GM23338 (cell line): ENCODE measurements at regions not wholly inside any gene's neighbourhood (a gene's known extent, or its start where the extent isn't known, plus 50 kb on each side); places are given as distances from the start of the nearest gene placed in this dataset.

Experiments used
- ATAC-seq: fragments of 200-7000 bp; cut with Tn5 transposase; 3 replicates; pipeline ENCODE4 v1.9.1; 2020
- DNase-seq: peaks from one replicate; pipeline ENCODE4 v3.0.0-alpha.2; 2015; ENCODE audit warnings: low spot score
- H2AFZ ChIP-seq: fragments of 200-600 bp; sonication (generic); 2 replicates; pipeline ENCODE4 v1.8.0; 2016; ENCODE audit warnings: antibody characterized with exemption, mild to moderate bottlenecking, moderate library complexity
- H3F3A ChIP-seq: fragments of 200-600 bp; sonication (generic); replicated peaks from 2 replicates; pipeline ENCODE4 v1.8.0; 2017; ENCODE audit warnings: antibody characterized with exemption, mixed run types, low read depth
- H3K27ac ChIP-seq: fragments of 200-600 bp; sonication (generic); 2 replicates; pipeline ENCODE4 v1.6.1; 2016; ENCODE audit warnings: low read depth
- H3K27me3 ChIP-seq: fragments of 200-600 bp; sonication (generic); 2 replicates; pipeline ENCODE4 v1.8.0; 2016; ENCODE audit warnings: mild to moderate bottlenecking, mixed run types, moderate library complexity; ENCODE audit not compliant: insufficient read depth
- H3K36me3 ChIP-seq: fragments of 200-600 bp; sonication (generic); 2 replicates; pipeline ENCODE4 v1.8.0; 2016; ENCODE audit warnings: mild to moderate bottlenecking; ENCODE audit not compliant: insufficient read depth
- H3K4me1 ChIP-seq: fragments of 200-600 bp; sonication (generic); 2 replicates; pipeline ENCODE4 v1.8.0; 2016; ENCODE audit warnings: mild to moderate bottlenecking, moderate library complexity; ENCODE audit not compliant: insufficient read depth
- H3K4me2 ChIP-seq: fragments of 200-600 bp; sonication (generic); 2 replicates; pipeline ENCODE4 v1.7.1; 2017; ENCODE audit warnings: mixed run types
- H3K4me3 ChIP-seq: fragments of 200-600 bp; sonication (generic); 2 replicates; pipeline ENCODE4 v1.6.1; 2016; ENCODE audit warnings: mixed run types
- H3K79me2 ChIP-seq: fragments of 200-600 bp; sonication (generic); replicated peaks from 2 replicates; pipeline ENCODE4 v1.8.0; 2017; ENCODE audit warnings: mild to moderate bottlenecking; ENCODE audit not compliant: insufficient read depth
- H3K9me2 ChIP-seq: fragments of 200-600 bp; sonication (generic); 2 replicates; pipeline ENCODE4 v1.8.0; 2017; ENCODE audit not compliant: insufficient read depth
- H4K20me1 ChIP-seq: fragments of 200-600 bp; sonication (generic); replicated peaks from 2 replicates; pipeline ENCODE4 v1.8.0; 2017; ENCODE audit warnings: mild to moderate bottlenecking; ENCODE audit not compliant: insufficient read depth
- H3K27ac Mint-ChIP-seq: 2 replicates; pipeline ENCODE4 v1.8.0; 2020; ENCODE audit warnings: inconsistent platforms, mild to moderate bottlenecking, moderate library complexity, mixed read lengths
- H3K27me3 Mint-ChIP-seq: 3 replicates; pipeline ENCODE4 v1.8.0; 2022; ENCODE audit warnings: low read depth, mild to moderate bottlenecking, moderate library complexity, mixed read lengths, inconsistent platforms; ENCODE audit not compliant: insufficient read depth, poor library complexity
- H3K36me3 Mint-ChIP-seq: 3 replicates; pipeline ENCODE4 v1.8.0; 2021; ENCODE audit warnings: low read depth, mild to moderate bottlenecking, inconsistent platforms, moderate library complexity, mixed read lengths
- H3K4me1 Mint-ChIP-seq: 3 replicates; pipeline ENCODE4 v1.8.0; 2020; ENCODE audit warnings: mild to moderate bottlenecking, inconsistent platforms, mixed read lengths
- H3K4me3 Mint-ChIP-seq: 3 replicates; pipeline ENCODE4 v1.8.0; 2021; ENCODE audit warnings: moderate library complexity, mild to moderate bottlenecking, inconsistent platforms, mixed read lengths
- H3K9me3 Mint-ChIP-seq: 3 replicates; pipeline ENCODE4 v1.8.0; 2020; ENCODE audit warnings: moderate library complexity, mild to moderate bottlenecking, inconsistent platforms, mixed read lengths
- CTCF ChIP-seq, 2 experiments: fragments of 200-600 bp in 1 of 2; sonication (generic) in 1 of 2; conservative IDR thresholded peaks; 2 replicates each; pipeline versions ENCODE4 v1.5.1 to v1.6.1; 2016 to 2017; ENCODE audit warnings: antibody characterized with exemption in 2 of 2, low read depth in 2 of 2, mild to moderate bottlenecking in 2 of 2, moderate library complexity in 1 of 2
- EZH2 ChIP-seq: fragments of 200-600 bp; sonication (generic); IDR thresholded peaks from one replicate; pipeline ENCODE4 v1.8.0; 2017; ENCODE audit warnings: antibody characterized with exemption, mild to moderate bottlenecking, low read depth; ENCODE audit not compliant: unreplicated experiment
- EZH2phosphoT487 ChIP-seq: fragments of 200-600 bp; sonication (generic); IDR thresholded peaks from one replicate; pipeline ENCODE4 v1.8.1; 2018; ENCODE audit warnings: antibody characterized with exemption; ENCODE audit not compliant: unreplicated experiment
- REST ChIP-seq: IDR thresholded peaks from one replicate; pipeline ENCODE4 v1.6.1; 2018; ENCODE audit warnings: antibody characterized with exemption; ENCODE audit not compliant: unreplicated experiment
- STAT1 ChIP-seq: IDR thresholded peaks from one replicate; pipeline ENCODE4 v1.6.1; 2016; ENCODE audit warnings: antibody characterized with exemption; ENCODE audit not compliant: unreplicated experiment
- ZNF462 ChIP-seq: fragments of 250-450 bp; sonication (Bioruptor Pico); IDR thresholded peaks from 2 replicates; pipeline ENCODE4 v1.5.0; 2020; ENCODE audit warnings: mild to moderate bottlenecking, moderate library complexity

- H3K36me3 Mint-ChIP-seq: no peaks in the 10 kb centered on the region
- peaks cover 6% of the 10 kb centered on the region for H3K4me1 Mint-ChIP-seq
- Histone ChIP-seq H3K4me1 (no peaks in the 10 kb centered on the region), H3K79me2 (no peaks in the 10 kb centered on the region), H4K20me1 (no peaks in the 10 kb centered on the region), H3K4me2 (no peak overlapping the region), H3K4me3 (no peak overlapping the region), H3K9me2 (no peaks in the 10 kb centered on the region), H3K27me3 (no peaks in the 10 kb centered on the region), H3K36me3 (no peaks in the 10 kb centered on the region), H2AFZ (no peak overlapping the region), H3K27ac (no peak overlapping the region), H3F3A (no peaks in the 10 kb centered on the region)
- no peak for ATAC-seq
- H3K27me3 Mint-ChIP-seq: peaks cover 6% of the 10 kb centered on the region
- 0 out of 2 replicates have a peak overlapping the region, but pooled peaks have one; percentile 32 for H3K27ac Mint-ChIP-seq
- no peak for TF ChIP-seq REST
- DNase-seq: no peak
- no peak overlapping the region for H3K4me3 Mint-ChIP-seq
- H3K9me3 Mint-ChIP-seq: no peaks in the 10 kb centered on the region
These were observed 62.4 kb upstream of the NANOS1 start for GRCh38 chr10:118967160-118967559.

- H3K27ac ChIP-seq: no peak overlapping the region
- ATAC-seq (no peak), DNase-seq (no peak)
- no peaks in the 10 kb centered on the region for H3K79me2 ChIP-seq
- peaks cover under 1% of the 10 kb centered on the region; the same call in 1 of the 3 replicates for H3K9me3 Mint-ChIP-seq
- no peak overlapping the region for H2AFZ ChIP-seq
- no peaks in the 10 kb centered on the region for H3F3A ChIP-seq
- H4K20me1 ChIP-seq: no peaks in the 10 kb centered on the region
- H3K4me1 ChIP-seq: no peaks in the 10 kb centered on the region
- H3K4me1 Mint-ChIP-seq: peaks cover under 1% of the 10 kb centered on the region; the same call in 1 of the 3 replicates
- peaks cover 6% of the 10 kb centered on the region for H3K27me3 Mint-ChIP-seq
- H3K27me3 ChIP-seq: no peaks in the 10 kb centered on the region
- H3K36me3 ChIP-seq: no peaks in the 10 kb centered on the region
- no peak overlapping the region for H3K4me2 ChIP-seq
- no peak overlapping the region for H3K4me3 ChIP-seq
- no peak overlapping the region for H3K4me3 Mint-ChIP-seq
- H3K9me2 ChIP-seq: no peaks in the 10 kb centered on the region
- no peaks in the 10 kb centered on the region for H3K36me3 Mint-ChIP-seq
- no peak overlapping the region for H3K27ac Mint-ChIP-seq
- TF ChIP-seq STAT1 (no peak), EZH2 (no peak), EZH2phosphoT487 (no peak), ZNF462 (no peak), REST (no peak), CTCF (conservative IDR thresholded peaks at IDR 0.05; ENCODE audit: low read depth in 2 of 2) (no peak)
These were observed 61.5 kb upstream of the NANOS1 start for GRCh38 chr10:118968060-118968459.
